H9 (cell line): ENCODE measurements at regions not wholly inside any gene's neighbourhood (a gene's known extent, or its start where the extent isn't known, plus 50 kb on each side); places are given as distances from the start of the nearest gene placed in this dataset.

Source experiments
- DNase-seq: peaks from one replicate; pipeline ENCODE4 v3.0.0-alpha.2; 2017
- H2AFZ ChIP-seq: one replicate; pipeline ENCODE4 v1.6.1; 2013; ENCODE audit warnings: mild to moderate bottlenecking, low read length, control low read depth, moderate library complexity
- H2AK5ac ChIP-seq: 2 replicates; pipeline ENCODE4 v1.6.1; 2013; ENCODE audit warnings: low read length, control low read depth, mixed read lengths; ENCODE audit not compliant: insufficient read length
- H2BK120ac ChIP-seq: one replicate; pipeline ENCODE4 v1.6.1; 2013; ENCODE audit warnings: low read depth, mild to moderate bottlenecking, low read length, control low read depth, inconsistent platforms; ENCODE audit not compliant: poor library complexity, severe bottlenecking
- H2BK12ac ChIP-seq: 2 replicates; pipeline ENCODE4 v1.6.1; 2013; ENCODE audit warnings: low read length, control low read depth, mixed read lengths, low read depth; ENCODE audit not compliant: insufficient read length
- H2BK15ac ChIP-seq: 2 replicates; pipeline ENCODE4 v1.6.1; 2013; ENCODE audit warnings: low read depth, low read length, control low read depth
- H2BK20ac ChIP-seq: one replicate; pipeline ENCODE4 v1.6.1; 2013; ENCODE audit warnings: low read depth, mild to moderate bottlenecking, low read length, control low read depth, inconsistent platforms; ENCODE audit not compliant: poor library complexity, severe bottlenecking
- H2BK5ac ChIP-seq: 2 replicates; pipeline ENCODE4 v1.6.1; 2013; ENCODE audit warnings: low read length, control low read depth, mixed read lengths; ENCODE audit not compliant: insufficient read length
- H3K14ac ChIP-seq: 2 replicates; pipeline ENCODE4 v1.6.1; 2013; ENCODE audit warnings: low read length, control low read depth; ENCODE audit not compliant: insufficient read depth
- H3K18ac ChIP-seq: 2 replicates; pipeline ENCODE4 v1.6.1; 2013; ENCODE audit warnings: low read depth, mild to moderate bottlenecking, mixed read lengths, low read length, control low read depth; ENCODE audit not compliant: insufficient read length
- H3K23ac ChIP-seq: 2 replicates; pipeline ENCODE4 v1.6.1; 2013; ENCODE audit warnings: low read length, control low read depth, mixed read lengths, low read depth; ENCODE audit not compliant: insufficient read length
- H3K23me2 ChIP-seq: 2 replicates; pipeline ENCODE4 v1.6.1; 2013; ENCODE audit warnings: low read depth, mild to moderate bottlenecking, mixed read lengths, low read length, control low read depth; ENCODE audit not compliant: insufficient read length, poor library complexity, severe bottlenecking
- H3K27ac ChIP-seq: 2 replicates; pipeline ENCODE4 v1.5.1; 2013; ENCODE audit warnings: low read length, control low read depth, mixed read lengths, low read depth; ENCODE audit not compliant: insufficient read length
- H3K27me3 ChIP-seq: 2 replicates; pipeline ENCODE4 v1.6.1; 2013; ENCODE audit warnings: low read length, control low read depth, inconsistent platforms; ENCODE audit not compliant: insufficient read depth
- H3K4ac ChIP-seq: 2 replicates; pipeline ENCODE4 v1.6.1; 2013; ENCODE audit warnings: low read depth, mild to moderate bottlenecking, control low read depth, inconsistent platforms, low read length, moderate library complexity
- H3K4me1 ChIP-seq: 2 replicates; pipeline ENCODE4 v1.6.1; 2013; ENCODE audit warnings: low read length, control low read depth, inconsistent platforms; ENCODE audit not compliant: insufficient read depth
- H3K4me2 ChIP-seq: 2 replicates; pipeline ENCODE4 v1.6.1; 2013; ENCODE audit warnings: low read length, control low read depth, mixed read lengths; ENCODE audit not compliant: insufficient read length, insufficient read depth
- H3K56ac ChIP-seq: 2 replicates; pipeline ENCODE4 v1.6.1; 2013; ENCODE audit warnings: low read depth, mild to moderate bottlenecking, mixed read lengths, low read length, control low read depth; ENCODE audit not compliant: insufficient read length
- H3K79me1 ChIP-seq: 2 replicates; pipeline ENCODE4 v1.6.1; 2013; ENCODE audit warnings: low read depth, mild to moderate bottlenecking, moderate library complexity, low read length, control low read depth, inconsistent platforms; ENCODE audit not compliant: insufficient read depth, poor library complexity, severe bottlenecking
- H3K79me2 ChIP-seq: 2 replicates; pipeline ENCODE4 v1.6.1; 2013; ENCODE audit warnings: low read length, control low read depth, inconsistent platforms; ENCODE audit not compliant: insufficient read depth
- H3K9ac ChIP-seq: 2 replicates; pipeline ENCODE4 v1.6.1; 2013; ENCODE audit warnings: low read length, control low read depth, mixed read lengths; ENCODE audit not compliant: insufficient read length; ENCODE audit errors: extremely low read depth
- H3K9me3 ChIP-seq: one replicate; pipeline ENCODE4 v1.6.1; 2013; ENCODE audit warnings: low read depth, low read length, inconsistent platforms; ENCODE audit not compliant: control insufficient read depth
- H3T11ph ChIP-seq: one replicate; pipeline ENCODE4 v1.6.1; 2013; ENCODE audit warnings: mild to moderate bottlenecking, low read length, control low read depth, inconsistent platforms
- H4K20me1 ChIP-seq: one replicate; pipeline ENCODE4 v1.6.1; 2013; ENCODE audit not compliant: control insufficient read depth, insufficient read length, insufficient read depth
- H4K5ac ChIP-seq: 2 replicates; pipeline ENCODE4 v1.6.1; 2013; ENCODE audit warnings: low read depth, mild to moderate bottlenecking, mixed read lengths, low read length, control low read depth; ENCODE audit not compliant: insufficient read length
- H4K8ac ChIP-seq: replicated peaks from 2 replicates; pipeline ENCODE4 v1.6.1; 2013; ENCODE audit warnings: low read length, control low read depth, mixed read lengths, low read depth; ENCODE audit not compliant: insufficient read length
- H4K91ac ChIP-seq: 2 replicates; pipeline ENCODE4 v1.6.1; 2013; ENCODE audit warnings: low read depth, mild to moderate bottlenecking, moderate library complexity, mixed read lengths, low read length, control low read depth; ENCODE audit not compliant: insufficient read length
- H3K27ac Mint-ChIP-seq, 3 experiments: 2 replicates in 2 of 3; 3 replicates in 1 of 3; pipeline ENCODE4 v1.8.0; 2020 to 2021; ENCODE audit warnings: mixed read lengths in 3 of 3, mild to moderate bottlenecking in 1 of 3, moderate library complexity in 1 of 3
- H3K27me3 Mint-ChIP-seq: 2 replicates; pipeline ENCODE4 v1.8.0; 2021; ENCODE audit warnings: low read depth, mild to moderate bottlenecking, moderate library complexity, mixed read lengths
- H3K36me3 Mint-ChIP-seq, 3 experiments: 2 replicates in 2 of 3; 3 replicates in 1 of 3; pipeline ENCODE4 v1.8.0; 2020 to 2021; ENCODE audit warnings: low read depth in 3 of 3, mixed read lengths in 3 of 3; ENCODE audit not compliant: insufficient read depth in 1 of 3
- H3K4me1 Mint-ChIP-seq, 2 experiments: 2 replicates each; pipeline ENCODE4 v1.8.0; 2020; ENCODE audit warnings: mixed read lengths in 2 of 2
- H3K4me3 Mint-ChIP-seq, 2 experiments: 2 replicates in 1 of 2; 3 replicates in 1 of 2; pipeline ENCODE4 v1.8.0; 2020 to 2021; ENCODE audit warnings: mild to moderate bottlenecking in 2 of 2, mixed read lengths in 2 of 2, moderate library complexity in 1 of 2
- H3K9me3 Mint-ChIP-seq, 2 experiments: 2 replicates in 1 of 2; 3 replicates in 1 of 2; pipeline ENCODE4 v1.8.0; 2020; ENCODE audit warnings: mild to moderate bottlenecking in 2 of 2, mixed read lengths in 2 of 2, moderate library complexity in 1 of 2
- WGBS: extraction: QIAGEN DNeasy Blood & Tissue Kit; methylation state at CpG from one replicate; pipeline ENCODE4 v1.1.7; 2013; ENCODE audit warnings: missing lambda C conversion rate, low lambda C conversion rate, mixed read lengths; ENCODE audit not compliant: insufficient read length; ENCODE audit errors: extremely low coverage; 5-methylcytosine and 5-hydroxymethylcytosine counted together
- TF ChIP-seq, protein P1 (sequence below): fragments of 200-600 bp; sonication (generic); conservative IDR thresholded peaks from 3 replicates; pipeline ENCODE4 v1.8.0; 2021; ENCODE audit warnings: antibody characterized with exemption, mild to moderate bottlenecking

GRCh38 chr15:69730281-69731080 lies 277.9 kb downstream of the RPLP1 start:
- Histone ChIP-seq H2BK20ac (no peak overlapping the region), H2AFZ (no peak overlapping the region), H3K9me3 (no peaks in the 10 kb centered on the region), H2BK12ac (no peak overlapping the region), H3K27me3 (no peaks in the 10 kb centered on the region), H3K4me2 (no peak overlapping the region), H4K8ac (no peak overlapping the region), H3K79me1 (no peaks in the 10 kb centered on the region), H3K27ac (no peak overlapping the region), H3K23ac (no peak overlapping the region), H3K4me1 (peaks cover 3% of the 10 kb centered on the region; the same call in 1 of the 2 replicates), H2AK5ac (no peak overlapping the region), H3K14ac (no peak overlapping the region), H4K91ac (no peak overlapping the region), H3K9ac (no peak overlapping the region), H3K18ac (no peak overlapping the region), H2BK120ac (no peak overlapping the region), H3K79me2 (no peaks in the 10 kb centered on the region), H4K20me1 (no peaks in the 10 kb centered on the region), H3K23me2 (no peaks in the 10 kb centered on the region), H2BK15ac (no peak overlapping the region), H3K4ac (no peak overlapping the region), H2BK5ac (no peak overlapping the region), H4K5ac (no peak overlapping the region), H3T11ph (no peak overlapping the region), H3K56ac (no peak overlapping the region)
- Mint-ChIP-seq H3K4me3 (no peak overlapping the region), H3K27ac (no peak overlapping the region), H3K27me3 (no peaks in the 10 kb centered on the region; the same call in none of the 2 replicates), H3K4me1 (peaks cover 34 to 49% of the 10 kb centered on the region in 2 experiments), H3K9me3 (no peaks in the 10 kb centered on the region), H3K36me3 (no peaks in the 10 kb centered on the region)
- no peak for DNase-seq
- no CpG with 5 or more reads among the region's 13 CpGs for WGBS
- TF ChIP-seq, protein P1, sequence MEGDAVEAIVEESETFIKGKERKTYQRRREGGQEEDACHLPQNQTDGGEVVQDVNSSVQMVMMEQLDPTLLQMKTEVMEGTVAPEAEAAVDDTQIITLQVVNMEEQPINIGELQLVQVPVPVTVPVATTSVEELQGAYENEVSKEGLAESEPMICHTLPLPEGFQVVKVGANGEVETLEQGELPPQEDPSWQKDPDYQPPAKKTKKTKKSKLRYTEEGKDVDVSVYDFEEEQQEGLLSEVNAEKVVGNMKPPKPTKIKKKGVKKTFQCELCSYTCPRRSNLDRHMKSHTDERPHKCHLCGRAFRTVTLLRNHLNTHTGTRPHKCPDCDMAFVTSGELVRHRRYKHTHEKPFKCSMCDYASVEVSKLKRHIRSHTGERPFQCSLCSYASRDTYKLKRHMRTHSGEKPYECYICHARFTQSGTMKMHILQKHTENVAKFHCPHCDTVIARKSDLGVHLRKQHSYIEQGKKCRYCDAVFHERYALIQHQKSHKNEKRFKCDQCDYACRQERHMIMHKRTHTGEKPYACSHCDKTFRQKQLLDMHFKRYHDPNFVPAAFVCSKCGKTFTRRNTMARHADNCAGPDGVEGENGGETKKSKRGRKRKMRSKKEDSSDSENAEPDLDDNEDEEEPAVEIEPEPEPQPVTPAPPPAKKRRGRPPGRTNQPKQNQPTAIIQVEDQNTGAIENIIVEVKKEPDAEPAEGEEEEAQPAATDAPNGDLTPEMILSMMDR, result no peak
